Transverse colon (tissue), 4 donors: ENCODE measurements at regions not wholly inside any gene's neighbourhood (a gene's known extent, or its start where the extent isn't known, plus 50 kb on each side); places are given as distances from the start of the nearest gene placed in this dataset.
A peak's percentile ranks its signal among the peaks of the same experiment; 100 is the strongest.

Source experiments
- DNase-seq: peaks from one replicate; pipeline ENCODE4 v3.0.0-alpha.2; 2019
- H3K27ac ChIP-seq, 4 donors: fragments of 200-600 bp; sonication (generic); 2 replicates each; pipeline ENCODE4 v1.5.1; 2016 to 2018; ENCODE audit warnings: inconsistent platforms in 4 of 4
- H3K27me3 ChIP-seq: fragments of 200-600 bp; sonication (generic); 2 replicates; pipeline ENCODE4 v1.5.1; 2017; ENCODE audit warnings: inconsistent platforms
- H3K36me3 ChIP-seq, 4 donors: fragments of 200-600 bp; sonication (generic); 2 replicates each; pipeline ENCODE4 v1.5.1; 2017 to 2019; ENCODE audit warnings: inconsistent platforms in 4 of 4
- H3K4me1 ChIP-seq, 4 donors: fragments of 200-600 bp; sonication (generic); 2 replicates each; pipeline ENCODE4 v1.5.1; 2017 to 2020; ENCODE audit warnings: inconsistent platforms in 4 of 4
- H3K4me3 ChIP-seq, 4 donors: fragments of 200-600 bp; sonication (generic); 1 replicate in 1 of 4; 2 replicates in 3 of 4; pipeline versions ENCODE4 v1.5.1 to v1.6.1; 2017 to 2019; ENCODE audit warnings: inconsistent platforms in 4 of 4
- H3K9me3 ChIP-seq, 2 donors: fragments of 200-600 bp; sonication (generic); 2 replicates each; pipeline ENCODE4 v1.5.1; 2017 to 2019; ENCODE audit warnings: inconsistent platforms in 2 of 2
- EP300 ChIP-seq: sonication (generic); formaldehyde crosslinking; IDR thresholded peaks from one replicate; pipeline ENCODE4 v1.6.1; 2017; ENCODE audit warnings: antibody characterized with exemption, low read depth
- POLR2A ChIP-seq: fragments of 450-650 bp; IDR thresholded peaks from one replicate; pipeline ENCODE4 v1.6.1; 2016; ENCODE audit warnings: antibody characterized with exemption, mild to moderate bottlenecking, moderate library complexity
- POLR2AphosphoS5 ChIP-seq, 3 donors: sonication (generic); formaldehyde crosslinking; IDR thresholded peaks; one replicate each; pipeline ENCODE4 v1.6.1; 2016; ENCODE audit warnings: antibody characterized with exemption in 3 of 3
- WGBS, 2 donors: methylation state at CpG; one replicate each; pipeline ENCODE4 v1.1.5; 2018; ENCODE audit warnings: low coverage in 1 of 2; 5-methylcytosine and 5-hydroxymethylcytosine counted together
- in situ Hi-C, 4 donors: fragments of 200-750 bp; cut with MboI; loops; one replicate each; pipeline versions ENCODE4 v1.15.0 to v1.15.1; 2017; ENCODE audit warnings: low sequenced_read_pairs in 3 of 4, low pct_ligation_motif_present in 1 of 4, low pct_unique_long_range_greater_than_20kb in 1 of 4
- intact Hi-C: fragments of 100-400 bp; cut with DNase I; formaldehyde crosslinking; loops from one replicate; pipeline ENCODE4 v1.15.1; 2023; ENCODE audit warnings: low total_unique reads
- TF ChIP-seq, protein P1 (sequence below), 5 experiments: fragments of 200-600 bp in 3 of 5; fragments of 450-650 bp in 2 of 5; sonication (generic) in 3 of 5; IDR thresholded peaks; 1 replicate in 2 of 5; 2 replicates in 3 of 5; pipeline ENCODE4 v1.5.1; 2016 to 2017; ENCODE audit warnings: antibody characterized with exemption in 5 of 5, inconsistent platforms in 3 of 5, mild to moderate bottlenecking in 2 of 5, moderate library complexity in 1 of 5

DNA sequence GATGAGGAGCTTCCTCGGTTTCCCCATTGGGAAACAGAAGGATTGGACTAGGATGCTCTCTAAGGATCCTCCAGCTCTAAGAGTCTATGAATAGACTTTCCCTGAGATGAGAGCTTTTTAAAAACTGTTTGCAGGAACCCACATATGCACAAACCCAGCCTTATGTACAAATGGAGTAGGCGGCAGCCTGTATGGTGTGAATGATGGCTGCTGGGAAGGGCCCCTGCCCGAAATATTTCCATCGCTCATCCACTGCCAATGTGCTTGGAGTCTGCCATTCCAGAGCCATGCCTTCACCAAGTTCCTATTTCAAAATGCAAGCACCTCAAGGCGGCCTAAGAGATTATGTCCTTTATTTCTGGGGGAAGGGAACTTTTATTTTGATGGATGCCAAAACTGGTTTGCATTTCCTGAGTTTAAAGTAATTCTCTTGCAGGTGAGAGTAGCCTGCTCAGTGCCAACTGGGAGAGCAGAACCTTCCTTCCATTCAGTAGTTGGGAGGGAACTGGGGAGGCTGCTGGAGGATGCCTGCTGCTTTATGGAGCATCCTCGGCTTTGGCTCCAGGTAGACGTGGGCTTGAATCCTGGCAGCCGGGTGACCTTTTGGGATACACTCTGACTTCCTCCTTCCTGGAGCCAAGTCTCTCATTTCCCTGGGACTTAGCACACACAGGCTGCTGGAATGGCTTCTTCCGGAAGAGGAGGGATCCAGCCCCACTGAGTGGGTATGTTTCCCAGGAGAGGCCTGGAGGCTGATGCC is 165.9 kb downstream of the ACTL8 start:
- no peak for TF ChIP-seq POLR2A
- TF ChIP-seq, protein P1, sequence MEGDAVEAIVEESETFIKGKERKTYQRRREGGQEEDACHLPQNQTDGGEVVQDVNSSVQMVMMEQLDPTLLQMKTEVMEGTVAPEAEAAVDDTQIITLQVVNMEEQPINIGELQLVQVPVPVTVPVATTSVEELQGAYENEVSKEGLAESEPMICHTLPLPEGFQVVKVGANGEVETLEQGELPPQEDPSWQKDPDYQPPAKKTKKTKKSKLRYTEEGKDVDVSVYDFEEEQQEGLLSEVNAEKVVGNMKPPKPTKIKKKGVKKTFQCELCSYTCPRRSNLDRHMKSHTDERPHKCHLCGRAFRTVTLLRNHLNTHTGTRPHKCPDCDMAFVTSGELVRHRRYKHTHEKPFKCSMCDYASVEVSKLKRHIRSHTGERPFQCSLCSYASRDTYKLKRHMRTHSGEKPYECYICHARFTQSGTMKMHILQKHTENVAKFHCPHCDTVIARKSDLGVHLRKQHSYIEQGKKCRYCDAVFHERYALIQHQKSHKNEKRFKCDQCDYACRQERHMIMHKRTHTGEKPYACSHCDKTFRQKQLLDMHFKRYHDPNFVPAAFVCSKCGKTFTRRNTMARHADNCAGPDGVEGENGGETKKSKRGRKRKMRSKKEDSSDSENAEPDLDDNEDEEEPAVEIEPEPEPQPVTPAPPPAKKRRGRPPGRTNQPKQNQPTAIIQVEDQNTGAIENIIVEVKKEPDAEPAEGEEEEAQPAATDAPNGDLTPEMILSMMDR (IDR thresholded peaks at IDR 0.05) = no peak
- no peak for TF ChIP-seq EP300
- TF ChIP-seq POLR2AphosphoS5 (IDR thresholded peaks at IDR 0.05) = no peak
- H3K27ac ChIP-seq = no peak overlapping the region
- intact Hi-C loops = no loop called here
- no peak for DNase-seq
- 62 to 81% methylated on average over 2 to 9 of the region's 9 CpGs for WGBS, 2 donors
- H3K4me1 ChIP-seq = no peaks in the 10 kb centered on the region
- H3K36me3 ChIP-seq = no peaks in the 10 kb centered on the region
- peaks cover 53% of the 10 kb centered on the region for H3K27me3 ChIP-seq
- in situ Hi-C loops = loop anchor here in 1 of 4 donors (25.0 kb wide), 1 partner anchor 666 kb away; no protein-coding TSS in a partner anchor
- no peak overlapping the region for H3K4me3 ChIP-seq
- H3K9me3 ChIP-seq = no peaks in the 10 kb centered on the region

DNA sequence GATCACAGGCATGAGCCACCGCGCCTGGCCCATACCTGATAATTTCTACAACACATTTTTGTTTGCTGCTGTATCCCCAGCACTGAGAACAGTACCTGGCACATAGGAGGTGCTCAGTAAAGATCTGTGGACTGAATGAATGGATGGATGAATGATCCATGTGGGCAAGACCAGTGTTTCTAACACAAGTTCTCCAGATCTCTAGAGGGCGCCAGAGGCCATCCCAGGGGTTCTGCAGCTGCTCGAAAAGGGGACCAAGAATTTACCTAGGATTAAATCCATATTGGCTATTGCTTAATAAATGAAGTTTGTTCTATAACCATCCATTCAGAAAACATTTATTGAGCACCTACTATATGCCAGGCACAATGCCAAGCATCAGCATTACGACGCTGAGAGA is 167.7 kb downstream of the ACTL8 start:
- TF ChIP-seq, protein P1 (IDR thresholded peaks at IDR 0.05) = peak; percentile 18 to 49 (median 43)
- TF ChIP-seq POLR2AphosphoS5 (IDR thresholded peaks at IDR 0.05) (no peak), EP300 (no peak), POLR2A (no peak)
- WGBS, 2 donors = 11 to 23% methylated on average over 3 to 6 of the region's 6 CpGs
- in situ Hi-C loops (loop anchor here in 1 of 4 donors (25.0 kb wide), 1 partner anchor 664 kb away; no protein-coding TSS in a partner anchor), intact Hi-C loops (no loop called here)
- peaks cover 41% of the 10 kb centered on the region for H3K27me3 ChIP-seq
- H3K4me3 ChIP-seq = no peak overlapping the region
- peak; percentile 39 for DNase-seq
- H3K4me1 ChIP-seq = no peaks in the 10 kb centered on the region
- H3K27ac ChIP-seq = no peak overlapping the region
- no peaks in the 10 kb centered on the region for H3K36me3 ChIP-seq
- no peaks in the 10 kb centered on the region for H3K9me3 ChIP-seq

DNA sequence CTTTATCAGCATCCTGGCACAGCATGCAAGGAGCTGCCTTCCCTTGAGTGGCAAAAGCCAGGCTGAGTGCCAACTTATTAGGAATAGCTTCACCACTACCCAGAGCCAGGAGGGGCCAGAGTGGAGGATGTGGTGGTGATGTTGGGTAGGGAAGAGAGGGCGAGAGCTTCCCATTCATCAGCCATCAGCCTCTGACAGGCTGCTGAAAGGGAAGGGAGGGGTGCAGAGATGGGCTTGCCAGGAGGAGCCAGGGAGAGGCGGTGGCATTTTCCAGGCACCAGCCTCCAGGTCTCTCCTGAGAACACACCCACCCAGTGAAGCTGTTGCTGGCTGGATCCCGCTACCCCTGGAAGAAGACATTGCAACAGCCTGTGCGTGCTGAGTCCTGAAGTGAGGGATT is 168.5 kb downstream of the ACTL8 start:
- Histone ChIP-seq H3K27ac (no peak overlapping the region), H3K4me1 (no peaks in the 10 kb centered on the region), H3K4me3 (no peak overlapping the region), H3K36me3 (no peaks in the 10 kb centered on the region), H3K27me3 (peaks cover 36% of the 10 kb centered on the region), H3K9me3 (no peaks in the 10 kb centered on the region)
- 79 to 80% methylated on average over 1 to 4 of the region's 4 CpGs for WGBS, 2 donors
- DNase-seq = no peak
- intact Hi-C loops = no loop called here
- TF ChIP-seq EP300 (no peak), POLR2A (no peak), POLR2AphosphoS5 (IDR thresholded peaks at IDR 0.05) (no peak)
- TF ChIP-seq, protein P1 (IDR thresholded peaks at IDR 0.05) = no peak
- in situ Hi-C loops = loop anchor here in 1 of 4 donors (25.0 kb wide), 1 partner anchor 664 kb away; no protein-coding TSS in a partner anchor

DNA sequence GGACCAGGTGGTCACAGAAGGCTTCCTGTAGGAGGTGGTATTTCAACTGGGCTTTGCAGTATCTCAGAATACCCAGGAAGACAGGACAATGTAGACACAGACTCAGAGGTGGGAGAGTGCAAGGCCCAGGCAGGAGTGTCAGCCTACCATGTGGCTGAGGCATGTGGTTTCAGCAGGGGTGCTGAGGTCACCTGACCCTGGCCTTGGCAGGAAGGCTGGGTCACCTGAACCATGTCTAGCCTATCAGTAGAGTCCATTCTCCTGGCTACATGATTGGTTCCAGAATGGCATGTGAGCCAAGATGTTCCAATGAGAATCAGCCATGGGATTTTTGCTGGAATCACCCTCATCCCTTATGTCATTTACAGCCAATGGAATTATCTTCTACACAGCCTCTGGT is 169.4 kb downstream of the ACTL8 start:
- H3K4me3 ChIP-seq = no peak overlapping the region
- H3K4me1 ChIP-seq = no peaks in the 10 kb centered on the region
- H3K27ac ChIP-seq = no peak overlapping the region
- intact Hi-C loops (no loop called here), in situ Hi-C loops (loop anchor here in 1 of 4 donors (25.0 kb wide), 1 partner anchor 663 kb away; no protein-coding TSS in a partner anchor)
- H3K36me3 ChIP-seq = no peaks in the 10 kb centered on the region
- no peaks in the 10 kb centered on the region for H3K9me3 ChIP-seq
- no peak for DNase-seq
- TF ChIP-seq POLR2AphosphoS5 (IDR thresholded peaks at IDR 0.05) = no peak
- TF ChIP-seq, protein P1 (IDR thresholded peaks at IDR 0.05) = no peak
- no peak for TF ChIP-seq EP300
- TF ChIP-seq POLR2A = no peak
- peaks cover 34% of the 10 kb centered on the region for H3K27me3 ChIP-seq
